GM18498 (cell line): ENCODE measurements at regions not wholly inside any gene's neighbourhood (a gene's known extent, or its start where the extent isn't known, plus 50 kb on each side); places are given as distances from the start of the nearest gene placed in this dataset.

Experiments used
- ATAC-seq: cut with Tn5 transposase; IDR thresholded peaks from one replicate; pipeline ENCODE4 v1.9.1; 2021; ENCODE audit warnings: mild to moderate bottlenecking, moderate library complexity; ENCODE audit not compliant: unreplicated experiment

- ATAC-seq = no peak
Measured at GRCh38 chr6:165960695-165961094, 207.0 kb downstream of the TBXT start.

GRCh38 chr6:165959627-165960026 lies 208.0 kb downstream of the TBXT start:
- no peak for ATAC-seq

GRCh38 chr6:165956874-165957273 lies 210.8 kb downstream of the TBXT start:
- no peak for ATAC-seq

- ATAC-seq = no peak
Measured at GRCh38 chr6:165952514-165952913, 215.1 kb downstream of the TBXT start.

GRCh38 chr6:165950316-165950715 lies 217.3 kb downstream of the TBXT start:
- no peak for ATAC-seq

- no peak for ATAC-seq
Measured at GRCh38 chr6:165949324-165949723, 218.3 kb downstream of the TBXT start.

- no peak for ATAC-seq
Measured at GRCh38 chr6:165944002-165944466, 223.6 kb downstream of the TBXT start.

GRCh38 chr6:165941786-165942185 lies 225.9 kb downstream of the TBXT start:
- ATAC-seq = no peak

GRCh38 chr6:165941249-165941775 lies 226.3 kb downstream of the TBXT start:
- no peak for ATAC-seq

GRCh38 chr6:165940366-165940765 lies 227.3 kb downstream of the TBXT start:
- ATAC-seq = no peak

- ATAC-seq = no peak
Measured at GRCh38 chr6:165939601-165940290, 227.9 kb downstream of the TBXT start.

- no peak for ATAC-seq
Measured at GRCh38 chr6:165939047-165939446, 228.6 kb downstream of the TBXT start.

- ATAC-seq = no peak
Measured at GRCh38 chr6:165937564-165938358, 229.9 kb downstream of the TBXT start.

GRCh38 chr6:165936660-165937059 lies 231.0 kb downstream of the TBXT start:
- ATAC-seq = no peak

GRCh38 chr6:165936096-165936495 lies 231.6 kb downstream of the TBXT start:
- no peak for ATAC-seq

- ATAC-seq = no peak
Measured at GRCh38 chr6:165931675-165932074, 236.0 kb downstream of the TBXT start.

GRCh38 chr6:165930668-165931214 lies 236.9 kb downstream of the TBXT start:
- no peak for ATAC-seq

- no peak for ATAC-seq
Measured at GRCh38 chr6:165929607-165930006, 238.0 kb downstream of the TBXT start.

- ATAC-seq = no peak
Measured at GRCh38 chr6:165926378-165926777, 241.3 kb downstream of the TBXT start.

- ATAC-seq = no peak
Measured at GRCh38 chr6:165925474-165926156, 242.0 kb downstream of the TBXT start.

GRCh38 chr6:165922309-165922794 lies 245.3 kb downstream of the TBXT start:
- no peak for ATAC-seq
